Activated CD4-positive, alpha-beta T cell treated with anti-CD3 and anti-CD28 coated beads, Interleukin-2, amount 50 U/mL, for 24 hours (primary cell): ENCODE measurements at regions not wholly inside any gene's neighbourhood (a gene's known extent, or its start where the extent isn't known, plus 50 kb on each side); places are given as distances from the start of the nearest gene placed in this dataset.

ENCODE experiments used
- DNase-seq, 2 donors: peaks; one replicate each; pipeline ENCODE4 v3.0.0-alpha.2; 2020; ENCODE audit warnings: low read depth in 1 of 2, low spot score in 1 of 2

DNA sequence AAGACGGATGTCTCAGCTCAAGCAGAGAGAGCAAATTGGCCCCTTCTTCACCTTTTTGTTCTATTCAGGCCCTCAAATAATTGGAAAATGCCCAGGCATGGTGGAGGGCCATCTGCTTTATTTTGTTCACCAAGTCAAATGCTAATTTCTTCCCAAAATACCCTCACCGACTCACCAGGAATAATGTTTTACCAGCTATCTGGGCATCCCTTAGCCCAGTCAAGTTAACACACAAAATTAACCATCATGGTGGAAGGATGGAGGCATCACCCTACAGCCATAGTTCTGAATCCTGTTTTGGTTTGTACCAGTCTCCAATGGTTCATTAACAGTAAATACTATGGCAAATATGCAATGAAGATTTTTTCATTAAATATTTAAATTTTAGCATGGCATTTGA, 51.7 kb upstream of the SERP2 start:
- DNase-seq = no peak

DNA sequence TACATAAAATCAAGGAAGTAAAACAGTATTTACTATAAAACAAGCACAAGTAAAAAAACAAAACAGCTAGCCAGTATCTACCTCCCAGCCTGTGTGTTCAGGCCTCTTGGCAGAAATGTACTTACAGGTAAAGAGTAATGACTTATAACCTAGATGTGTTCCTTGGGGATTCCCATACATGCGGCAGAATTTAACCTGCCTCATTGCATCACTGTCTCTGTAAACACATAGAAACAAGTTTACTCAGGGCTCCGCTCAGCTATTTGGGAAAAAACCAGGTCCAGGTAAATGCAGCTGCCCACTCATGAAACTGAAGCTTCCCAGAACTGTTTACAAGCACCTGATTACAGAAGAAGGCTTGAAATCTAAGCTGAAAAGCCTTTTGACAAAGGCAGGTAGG, 50.7 kb upstream of the SERP2 start:
- DNase-seq = no peak

DNA sequence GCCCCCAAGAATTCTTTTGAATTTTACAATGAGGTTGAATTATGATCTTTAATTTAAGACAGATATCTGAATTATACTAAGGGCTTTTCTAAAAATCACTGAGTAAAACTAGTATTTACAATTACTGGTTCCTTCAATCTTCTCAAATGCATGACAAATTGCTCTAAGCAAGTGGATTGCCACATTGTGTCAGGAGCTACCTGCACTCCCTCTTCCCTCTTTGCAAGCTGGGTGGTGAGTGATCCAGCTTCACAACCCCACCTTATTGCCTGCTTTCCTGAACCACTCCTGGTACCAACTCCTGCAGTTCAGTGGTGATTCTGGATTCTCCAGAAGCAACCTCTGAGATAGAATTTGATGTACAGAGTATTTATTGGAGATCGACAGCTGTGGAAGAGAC, 49.9 kb upstream of the SERP2 start:
- no peak for DNase-seq
